Progenitor cell of endocrine pancreas (in vitro differentiated cells): ENCODE measurements at regions not wholly inside any gene's neighbourhood (a gene's known extent, or its start where the extent isn't known, plus 50 kb on each side); places are given as distances from the start of the nearest gene placed in this dataset.
"Not testable (repeated sequence)": the region's sequence is repeated elsewhere in the genome, so short reads cannot be mapped to it uniquely, and the experiment has no call there.

Experiments
- DNase-seq: peaks from one replicate; pipeline ENCODE4 v3.0.0; 2021; ENCODE audit warnings: low spot score; ENCODE audit not compliant: unreplicated experiment
- H3K27ac Mint-ChIP-seq: 2 replicates; pipeline ENCODE4 v1.8.0; 2021; ENCODE audit warnings: mild to moderate bottlenecking, moderate library complexity, mixed read lengths
- H3K27me3 Mint-ChIP-seq: 2 replicates; pipeline ENCODE4 v1.8.0; 2021; ENCODE audit warnings: mixed read lengths
- H3K36me3 Mint-ChIP-seq: 2 replicates; pipeline ENCODE4 v1.8.0; 2022; ENCODE audit warnings: mixed read lengths; ENCODE audit not compliant: insufficient read depth
- H3K4me1 Mint-ChIP-seq: 2 replicates; pipeline ENCODE4 v1.8.0; 2021; ENCODE audit warnings: low read depth, mixed read lengths
- H3K4me3 Mint-ChIP-seq: 2 replicates; pipeline ENCODE4 v1.8.0; 2021; ENCODE audit warnings: low read depth, mild to moderate bottlenecking, moderate library complexity, mixed read lengths
- H3K9me3 Mint-ChIP-seq: 2 replicates; pipeline ENCODE4 v1.8.0; 2021; ENCODE audit warnings: low read depth, mixed read lengths
- TF ChIP-seq, protein P1 (sequence below): fragments of 200-600 bp; sonication (generic); IDR thresholded peaks from one replicate; pipeline ENCODE4 v1.5.0; 2021; ENCODE audit warnings: antibody characterized with exemption, mild to moderate bottlenecking; ENCODE audit not compliant: unreplicated experiment

- Mint-ChIP-seq H3K27me3 (no peaks in the 10 kb centered on the region), H3K27ac (no peak overlapping the region), H3K4me1 (no peaks in the 10 kb centered on the region), H3K9me3 (peaks cover 33% of the 10 kb centered on the region), H3K36me3 (no peaks in the 10 kb centered on the region), H3K4me3 (no peak overlapping the region)
- no peak for DNase-seq
- TF ChIP-seq, protein P1, sequence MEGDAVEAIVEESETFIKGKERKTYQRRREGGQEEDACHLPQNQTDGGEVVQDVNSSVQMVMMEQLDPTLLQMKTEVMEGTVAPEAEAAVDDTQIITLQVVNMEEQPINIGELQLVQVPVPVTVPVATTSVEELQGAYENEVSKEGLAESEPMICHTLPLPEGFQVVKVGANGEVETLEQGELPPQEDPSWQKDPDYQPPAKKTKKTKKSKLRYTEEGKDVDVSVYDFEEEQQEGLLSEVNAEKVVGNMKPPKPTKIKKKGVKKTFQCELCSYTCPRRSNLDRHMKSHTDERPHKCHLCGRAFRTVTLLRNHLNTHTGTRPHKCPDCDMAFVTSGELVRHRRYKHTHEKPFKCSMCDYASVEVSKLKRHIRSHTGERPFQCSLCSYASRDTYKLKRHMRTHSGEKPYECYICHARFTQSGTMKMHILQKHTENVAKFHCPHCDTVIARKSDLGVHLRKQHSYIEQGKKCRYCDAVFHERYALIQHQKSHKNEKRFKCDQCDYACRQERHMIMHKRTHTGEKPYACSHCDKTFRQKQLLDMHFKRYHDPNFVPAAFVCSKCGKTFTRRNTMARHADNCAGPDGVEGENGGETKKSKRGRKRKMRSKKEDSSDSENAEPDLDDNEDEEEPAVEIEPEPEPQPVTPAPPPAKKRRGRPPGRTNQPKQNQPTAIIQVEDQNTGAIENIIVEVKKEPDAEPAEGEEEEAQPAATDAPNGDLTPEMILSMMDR = no peak
Observed at GRCh38 chr10:52500476-52500875, 186.4 kb downstream of the DKK1 start.

GRCh38 chr10:52502237-52502636 is 188.2 kb downstream of the DKK1 start:
- TF ChIP-seq, protein P1 = no peak
- H3K27ac Mint-ChIP-seq = no peak overlapping the region
- H3K27me3 Mint-ChIP-seq = no peaks in the 10 kb centered on the region
- H3K36me3 Mint-ChIP-seq = no peaks in the 10 kb centered on the region
- no peak for DNase-seq
- H3K9me3 Mint-ChIP-seq = peaks cover 27% of the 10 kb centered on the region
- H3K4me3 Mint-ChIP-seq = no peak overlapping the region
- H3K4me1 Mint-ChIP-seq = no peaks in the 10 kb centered on the region

DNA sequence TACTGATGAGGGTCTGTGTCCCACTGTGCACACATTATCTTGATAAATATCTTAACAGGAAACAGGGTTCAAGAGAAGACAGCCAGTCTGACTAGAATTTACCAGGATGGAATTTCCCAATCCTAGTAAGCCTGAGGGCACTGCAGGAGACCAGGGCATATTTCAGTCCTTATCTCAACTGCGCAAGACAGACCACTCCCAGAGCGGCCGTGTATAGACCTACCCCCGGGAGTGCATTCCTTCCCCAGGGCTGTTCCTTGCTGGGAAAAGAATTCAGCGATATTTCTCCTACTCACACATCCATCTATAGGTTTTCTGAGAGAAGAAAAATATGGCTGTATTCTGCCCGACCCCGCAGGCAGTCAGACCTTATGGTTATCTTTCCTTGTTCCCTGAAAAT is 191.3 kb downstream of the DKK1 start:
- not testable (repeated sequence) for H3K27me3 Mint-ChIP-seq, H3K36me3 Mint-ChIP-seq, H3K4me3 Mint-ChIP-seq, H3K4me1 Mint-ChIP-seq, H3K27ac Mint-ChIP-seq, DNase-seq
- peaks cover 24% of the 10 kb centered on the region for H3K9me3 Mint-ChIP-seq

- TF ChIP-seq, protein P1 = no peak
- DNase-seq = no peak
- no peak overlapping the region for H3K4me3 Mint-ChIP-seq
- H3K27ac Mint-ChIP-seq = no peak overlapping the region
- no peaks in the 10 kb centered on the region for H3K36me3 Mint-ChIP-seq
- H3K4me1 Mint-ChIP-seq = no peaks in the 10 kb centered on the region
- peaks cover 21% of the 10 kb centered on the region for H3K9me3 Mint-ChIP-seq
- no peaks in the 10 kb centered on the region for H3K27me3 Mint-ChIP-seq
Observed at GRCh38 chr10:52514481-52514880, 200.4 kb downstream of the DKK1 start.

- Mint-ChIP-seq H3K36me3 (no peaks in the 10 kb centered on the region), H3K27me3 (no peaks in the 10 kb centered on the region), H3K4me1 (no peaks in the 10 kb centered on the region), H3K27ac (no peak overlapping the region), H3K9me3 (peaks cover 10% of the 10 kb centered on the region), H3K4me3 (no peak overlapping the region)
- TF ChIP-seq, protein P1 = no peak
- no peak for DNase-seq
Observed at GRCh38 chr10:52517012-52517411, 202.9 kb downstream of the DKK1 start.

GRCh38 chr10:52523696-52524095 is 209.6 kb downstream of the DKK1 start:
- H3K27me3 Mint-ChIP-seq = no peaks in the 10 kb centered on the region
- no peak overlapping the region for H3K27ac Mint-ChIP-seq

More at GRCh38 chr10:52523696-52524095, 209.6 kb downstream of the DKK1 start:
- H3K4me1 Mint-ChIP-seq = no peaks in the 10 kb centered on the region
- TF ChIP-seq, protein P1 = no peak
- no peak for DNase-seq
- no peaks in the 10 kb centered on the region for H3K36me3 Mint-ChIP-seq
- no peak overlapping the region for H3K4me3 Mint-ChIP-seq
- no peaks in the 10 kb centered on the region for H3K9me3 Mint-ChIP-seq
